Lower leg skin (tissue), 3 donors: ENCODE measurements at regions not wholly inside any gene's neighbourhood (a gene's known extent, or its start where the extent isn't known, plus 50 kb on each side); places are given as distances from the start of the nearest gene placed in this dataset.

Experiments used
- CTCF ChIP-seq, 3 donors: fragments of 450-650 bp; IDR thresholded peaks; one replicate each; pipeline ENCODE4 v1.5.1; 2016; ENCODE audit warnings: antibody characterized with exemption in 3 of 3, mild to moderate bottlenecking in 3 of 3, moderate library complexity in 2 of 3
- POLR2A ChIP-seq, 2 donors: fragments of 450-650 bp; IDR thresholded peaks; one replicate each; pipeline ENCODE4 v1.6.1; 2016 to 2017; ENCODE audit warnings: antibody characterized with exemption in 2 of 2, mild to moderate bottlenecking in 1 of 2, moderate library complexity in 1 of 2

GRCh38 chr17:72535346-72535745, 414.5 kb downstream of the SOX9 start:
- TF ChIP-seq CTCF (IDR thresholded peaks at IDR 0.05) = no peak
- TF ChIP-seq POLR2A (IDR thresholded peaks at IDR 0.05) = no peak
